A673 (cell line): ENCODE measurements at regions not wholly inside any gene's neighbourhood (a gene's known extent, or its start where the extent isn't known, plus 50 kb on each side); places are given as distances from the start of the nearest gene placed in this dataset.

Experiments
- CTCF ChIP-seq: fragments of 300-800, 200-600 bp; sonication (generic); conservative IDR thresholded peaks from 2 replicates; pipeline ENCODE4 v1.5.1; 2017; ENCODE audit warnings: low read depth, mild to moderate bottlenecking, antibody characterized with exemption, low read length, moderate library complexity, mixed read lengths
- EZH2 ChIP-seq: fragments of 200-600 bp; sonication (generic); IDR thresholded peaks from 2 replicates; pipeline ENCODE4 v1.6.1; 2017; ENCODE audit warnings: borderline replicate concordance, low read depth, mild to moderate bottlenecking, mixed read lengths, antibody characterized with exemption, low read length; ENCODE audit not compliant: poor library complexity, severe bottlenecking

- TF ChIP-seq CTCF (no peak), EZH2 (no peak)
Observed at GRCh38 chr7:127501817-127502216, 83.6 kb downstream of the GCC1 start.
